NCI-H82 treated with DMSO at 0.1 percent for 48 hours (cell line): ENCODE measurements at regions not wholly inside any gene's neighbourhood (a gene's known extent, or its start where the extent isn't known, plus 50 kb on each side); places are given as distances from the start of the nearest gene placed in this dataset.

Experiments used
- DNase-seq: peaks from one replicate; lab custom pipeline; 2025; ENCODE audit not compliant: unreplicated experiment; lab: John Stamatoyannopoulos, UW

GRCh38 chr18:78031589-78031988 is 781.9 kb downstream of the GALR1 start:
- DNase-seq = no peak

GRCh38 chr18:78031991-78032390 is 782.3 kb downstream of the GALR1 start:
- DNase-seq = no peak

GRCh38 chr18:78032574-78032973 is 782.9 kb downstream of the GALR1 start:
- DNase-seq = no peak

- DNase-seq = no peak
Observed at GRCh38 chr18:78034755-78035154, 785.1 kb downstream of the GALR1 start.

GRCh38 chr18:78041218-78041617 is 791.6 kb downstream of the GALR1 start:
- DNase-seq = no peak

- no peak for DNase-seq
Observed at GRCh38 chr18:78046631-78047030, 797.0 kb downstream of the GALR1 start.

GRCh38 chr18:78049281-78049680 is 799.6 kb downstream of the GALR1 start:
- DNase-seq = no peak

- no peak for DNase-seq
Observed at GRCh38 chr18:78054801-78055200, 805.2 kb downstream of the GALR1 start.

- no peak for DNase-seq
Observed at GRCh38 chr18:78056011-78056410, 806.4 kb downstream of the GALR1 start.

GRCh38 chr18:78069784-78070664 is 820.4 kb downstream of the GALR1 start:
- DNase-seq = no peak

GRCh38 chr18:78071166-78071710 is 821.6 kb downstream of the GALR1 start:
- DNase-seq = no peak

GRCh38 chr18:78071776-78072175 is 822.1 kb downstream of the GALR1 start:
- no peak for DNase-seq

GRCh38 chr18:78072375-78072774 is 822.7 kb downstream of the GALR1 start:
- no peak for DNase-seq

GRCh38 chr18:78073275-78073674 is 823.6 kb downstream of the GALR1 start:
- DNase-seq = no peak

GRCh38 chr18:78074400-78075020 is 824.9 kb downstream of the GALR1 start:
- no peak for DNase-seq

GRCh38 chr18:78080081-78080480 is 830.4 kb downstream of the GALR1 start:
- DNase-seq = no peak

GRCh38 chr18:78080761-78081160 is 831.1 kb downstream of the GALR1 start:
- DNase-seq = no peak

GRCh38 chr18:78082816-78083215 is 833.2 kb downstream of the GALR1 start:
- no peak for DNase-seq

- no peak for DNase-seq
Observed at GRCh38 chr18:78085241-78086185, 835.9 kb downstream of the GALR1 start.

GRCh38 chr18:78086931-78087330 is 837.3 kb downstream of the GALR1 start:
- no peak for DNase-seq

GRCh38 chr18:78087338-78087737 is 837.7 kb downstream of the GALR1 start:
- DNase-seq = no peak
